Adipocyte (in vitro differentiated cells): ENCODE measurements at regions not wholly inside any gene's neighbourhood (a gene's known extent, or its start where the extent isn't known, plus 50 kb on each side); places are given as distances from the start of the nearest gene placed in this dataset.
"Not testable (repeated sequence)": the region's sequence is repeated elsewhere in the genome, so short reads cannot be mapped to it uniquely, and the experiment has no call there.

Experiments
- DNase-seq: peaks from one replicate; pipeline ENCODE4 v3.0.0-alpha.2; 2015; ENCODE audit warnings: low read depth
- H3K27me3 ChIP-seq: replicated peaks from 2 replicates; pipeline ENCODE4 v1.7.0; 2013; ENCODE audit warnings: mild to moderate bottlenecking, low read length, moderate library complexity; ENCODE audit not compliant: control insufficient read depth, insufficient read depth
- H3K36me3 ChIP-seq: 2 replicates; pipeline ENCODE4 v1.7.0; 2013; ENCODE audit warnings: low read length, mild to moderate bottlenecking, moderate library complexity; ENCODE audit not compliant: control insufficient read depth, insufficient read depth, severe bottlenecking
- H3K4me1 ChIP-seq: 2 replicates; pipeline ENCODE4 v1.7.0; 2013; ENCODE audit warnings: mild to moderate bottlenecking, low read length, moderate library complexity; ENCODE audit not compliant: control insufficient read depth, insufficient read depth
- H3K4me3 ChIP-seq: 2 replicates; pipeline ENCODE4 v1.7.0; 2013; ENCODE audit warnings: mild to moderate bottlenecking, low read length, moderate library complexity
- H3K9ac ChIP-seq: 2 replicates; pipeline ENCODE4 v1.7.0; 2013; ENCODE audit warnings: mild to moderate bottlenecking, low read length, moderate library complexity
- H3K9me3 ChIP-seq: 2 replicates; pipeline ENCODE4 v1.7.0; 2013; ENCODE audit warnings: mild to moderate bottlenecking, low read length, moderate library complexity; ENCODE audit not compliant: control insufficient read depth

- Histone ChIP-seq H3K27me3 (no peaks in the 10 kb centered on the region), H3K36me3 (no peaks in the 10 kb centered on the region), H3K9ac (no peak overlapping the region), H3K9me3 (no peaks in the 10 kb centered on the region), H3K4me3 (no peak overlapping the region), H3K4me1 (peaks cover 16% of the 10 kb centered on the region)
- peak; percentile 18 for DNase-seq
Observed at GRCh38 chr4:145278341-145279121, 98.1 kb upstream of the OTUD4 start.

GRCh38 chr4:145277011-145277410, 96.6 kb upstream of the OTUD4 start:
- H3K36me3 ChIP-seq: no peaks in the 10 kb centered on the region
- no peak overlapping the region for H3K4me3 ChIP-seq
- H3K9me3 ChIP-seq: no peaks in the 10 kb centered on the region
- H3K4me1 ChIP-seq: peaks cover 16% of the 10 kb centered on the region
- no peaks in the 10 kb centered on the region for H3K27me3 ChIP-seq
- H3K9ac ChIP-seq: no peak overlapping the region
- no peak for DNase-seq

GRCh38 chr4:145276050-145276449, 95.7 kb upstream of the OTUD4 start:
- H3K4me3 ChIP-seq: no peak overlapping the region
- no peaks in the 10 kb centered on the region for H3K27me3 ChIP-seq
- H3K36me3 ChIP-seq: no peaks in the 10 kb centered on the region
- no peak for DNase-seq
- H3K9ac ChIP-seq: no peak overlapping the region
- peaks cover 16% of the 10 kb centered on the region for H3K4me1 ChIP-seq
- H3K9me3 ChIP-seq: no peaks in the 10 kb centered on the region

- H3K4me3 ChIP-seq: no peak overlapping the region
- H3K27me3 ChIP-seq: no peaks in the 10 kb centered on the region
- no peak for DNase-seq
- H3K36me3 ChIP-seq: no peaks in the 10 kb centered on the region
- H3K9me3 ChIP-seq: no peaks in the 10 kb centered on the region
- H3K4me1 ChIP-seq: no peaks in the 10 kb centered on the region
- H3K9ac ChIP-seq: no peak overlapping the region
Observed at GRCh38 chr4:145271194-145271593, 90.8 kb upstream of the OTUD4 start.

- Histone ChIP-seq H3K4me1 (no peaks in the 10 kb centered on the region), H3K4me3 (no peak overlapping the region), H3K9me3 (no peaks in the 10 kb centered on the region), H3K27me3 (no peaks in the 10 kb centered on the region), H3K36me3 (no peaks in the 10 kb centered on the region), H3K9ac (no peak overlapping the region)
- DNase-seq: no peak
Observed at GRCh38 chr4:145266881-145267280, 86.5 kb upstream of the OTUD4 start.

- Histone ChIP-seq H3K4me3 (no peak overlapping the region), H3K9me3 (peaks cover 6% of the 10 kb centered on the region), H3K9ac (no peak overlapping the region), H3K4me1 (no peaks in the 10 kb centered on the region), H3K27me3 (no peaks in the 10 kb centered on the region), H3K36me3 (no peaks in the 10 kb centered on the region)
- DNase-seq: no peak
Observed at GRCh38 chr4:145260091-145260490, 79.7 kb upstream of the OTUD4 start.

GRCh38 chr4:145255311-145255710, 74.9 kb upstream of the OTUD4 start:
- not testable (repeated sequence) for DNase-seq, H3K4me3 ChIP-seq, H3K9ac ChIP-seq, H3K9me3 ChIP-seq, H3K27me3 ChIP-seq, H3K4me1 ChIP-seq, H3K36me3 ChIP-seq

GRCh38 chr4:145252190-145252589, 71.8 kb upstream of the OTUD4 start:
- Histone ChIP-seq H3K4me1 (no peaks in the 10 kb centered on the region), H3K27me3 (peaks cover 10% of the 10 kb centered on the region), H3K36me3 (no peaks in the 10 kb centered on the region), H3K9ac (no peak overlapping the region), H3K9me3 (no peaks in the 10 kb centered on the region), H3K4me3 (no peak overlapping the region)
- DNase-seq: no peak

GRCh38 chr4:145251391-145251790, 71.0 kb upstream of the OTUD4 start:
- Histone ChIP-seq H3K36me3 (no peaks in the 10 kb centered on the region), H3K4me1 (no peaks in the 10 kb centered on the region)

GRCh38 chr4:145248971-145249370, 68.6 kb upstream of the OTUD4 start:
- no peaks in the 10 kb centered on the region for H3K4me1 ChIP-seq
- DNase-seq: no peak
- H3K27me3 ChIP-seq: peaks cover 10% of the 10 kb centered on the region
- no peak overlapping the region for H3K9ac ChIP-seq
- H3K9me3 ChIP-seq: no peaks in the 10 kb centered on the region
- no peaks in the 10 kb centered on the region for H3K36me3 ChIP-seq
- H3K4me3 ChIP-seq: no peak overlapping the region

More at GRCh38 chr4:145251391-145251790, 71.0 kb upstream of the OTUD4 start:
- Histone ChIP-seq H3K4me3 (no peak overlapping the region), H3K27me3 (peaks cover 10% of the 10 kb centered on the region), H3K9me3 (no peaks in the 10 kb centered on the region), H3K9ac (no peak overlapping the region)
- DNase-seq: no peak

- no peaks in the 10 kb centered on the region for H3K36me3 ChIP-seq
- DNase-seq: no peak
- H3K4me3 ChIP-seq: no peak overlapping the region
- H3K4me1 ChIP-seq: no peaks in the 10 kb centered on the region
- H3K9ac ChIP-seq: no peak overlapping the region
- peaks cover 10% of the 10 kb centered on the region for H3K27me3 ChIP-seq
- H3K9me3 ChIP-seq: no peaks in the 10 kb centered on the region
Observed at GRCh38 chr4:145248502-145248901, 68.1 kb upstream of the OTUD4 start.
